A549 (cell line): ENCODE measurements at regions not wholly inside any gene's neighbourhood (a gene's known extent, or its start where the extent isn't known, plus 50 kb on each side); places are given as distances from the start of the nearest gene placed in this dataset.
"Not testable (repeated sequence)": the region's sequence is repeated elsewhere in the genome, so short reads cannot be mapped to it uniquely, and the experiment has no call there.

ENCODE experiments used
- ATAC-seq, 2 experiments: fragments of 200-7000 bp in 1 of 2; fragments of >200 bp in 1 of 2; cut with Nextera tagmentation in 1 of 2; cut with Tn5 transposase in 1 of 2; 3 replicates each; pipeline versions ENCODE4 v1.8.0 to v1.9.1; 2018 to 2020; ENCODE audit warnings: mild to moderate bottlenecking in 1 of 2, moderate library complexity in 1 of 2
- CTCF ChIA-PET: fragments of 300-600 bp; sonication (Branson Sonifier 250); formaldehyde crosslinking; extraction: SDS; loops from one replicate; lab custom pipeline; 2021; ENCODE audit warnings: antibody characterized with exemption, inconsistent platforms; lab: Yijun Ruan, JAX
- POLR2A ChIA-PET: fragments of 350-600 bp; formaldehyde crosslinking; extraction: SDS; loops from one replicate; lab custom pipeline; 2021; ENCODE audit warnings: antibody characterized with exemption, inconsistent platforms; lab: Yijun Ruan, JAX
- DNase-seq, 2 experiments: peaks; one replicate each; pipeline versions ENCODE4 v3.0.0 to v3.0.0-alpha.2; 2011 to 2016; ENCODE audit warnings: low read depth in 1 of 2, low spot score in 1 of 2
- FAIRE-seq: peaks from 2 replicates; lab custom pipeline; 2011; peaks lifted over from hg19 to GRCh38; lab: Jason Lieb, UNC
- H3K27ac ChIP-seq, 2 experiments: fragments of >200 bp; sonication (Bioruptor Twin); formaldehyde crosslinking; 3 replicates each; pipeline ENCODE4 v1.5.1; 2016 to 2017
- H3K4me1 ChIP-seq: fragments of >200 bp; sonication (Bioruptor Twin); formaldehyde crosslinking; 3 replicates; pipeline ENCODE4 v1.6.1; 2016
- H3K4me2 ChIP-seq: fragments of >200 bp; sonication (Bioruptor Twin); formaldehyde crosslinking; 3 replicates; pipeline ENCODE4 v1.6.1; 2016
- H3K4me3 ChIP-seq: fragments of >200 bp; sonication (Bioruptor Twin); formaldehyde crosslinking; 3 replicates; pipeline ENCODE4 v1.5.1; 2016
- H3K9me3 ChIP-seq: fragments of >200 bp; sonication (Bioruptor Twin); formaldehyde crosslinking; 3 replicates; pipeline ENCODE4 v1.6.1; 2016
- CBX8 ChIP-seq: fragments of 200-600 bp; sonication (generic); IDR thresholded peaks from 2 replicates; pipeline ENCODE4 v1.6.1; 2016
- EHF ChIP-seq: fragments of 250-450 bp; sonication (Bioruptor Pico); IDR thresholded peaks from 2 replicates; pipeline ENCODE4 v1.5.0; 2020; ENCODE audit warnings: mild to moderate bottlenecking
- ELK1 ChIP-seq: fragments of 150-350 bp; IDR thresholded peaks from 2 replicates; pipeline ENCODE4 v1.6.1; 2014; ENCODE audit warnings: low read depth, mild to moderate bottlenecking, low read length
- EP300 ChIP-seq, 2 experiments: fragments of >200 bp; sonication (Bioruptor Twin); formaldehyde crosslinking; IDR thresholded peaks; 2 replicates in 1 of 2; 3 replicates in 1 of 2; pipeline ENCODE4 v1.6.1; 2016 to 2017
- ESRRA ChIP-seq: fragments of 150-350 bp; IDR thresholded peaks from 2 replicates; pipeline ENCODE4 v1.6.1; 2014; ENCODE audit warnings: mild to moderate bottlenecking, low read length, borderline replicate concordance
- FOXS1 ChIP-seq: fragments of 250-450 bp; sonication (Bioruptor Pico); IDR thresholded peaks from 2 replicates; pipeline ENCODE4 v1.5.0; 2020; ENCODE audit warnings: mild to moderate bottlenecking, moderate library complexity
- HOXA7 ChIP-seq: fragments of 250-450 bp; sonication (Bioruptor Pico); IDR thresholded peaks from 2 replicates; pipeline ENCODE4 v1.5.0; 2020; ENCODE audit warnings: mild to moderate bottlenecking, moderate library complexity
- HOXB13 ChIP-seq: fragments of 250-450 bp; sonication (Bioruptor Pico); IDR thresholded peaks from 2 replicates; pipeline ENCODE4 v1.5.0; 2020; ENCODE audit warnings: low read depth, mild to moderate bottlenecking, moderate library complexity
- JUN ChIP-seq, 2 experiments: fragments of >200 bp; sonication (Bioruptor Twin); formaldehyde crosslinking; IDR thresholded peaks; 2 replicates in 1 of 2; 3 replicates in 1 of 2; pipeline ENCODE4 v1.6.1; 2016 to 2017
- JUNB ChIP-seq: fragments of >200 bp; sonication (Bioruptor Twin); formaldehyde crosslinking; IDR thresholded peaks from 2 replicates; pipeline ENCODE4 v1.6.1; 2016
- KDM5A ChIP-seq: fragments of 200-600 bp; sonication (generic); IDR thresholded peaks from 2 replicates; pipeline ENCODE4 v1.6.1; 2016; ENCODE audit warnings: antibody characterized with exemption, mild to moderate bottlenecking
- MAFK ChIP-seq: fragments of 450-650 bp; IDR thresholded peaks from 2 replicates; pipeline ENCODE4 v1.6.1; 2014; ENCODE audit not compliant: partially characterized antibody
- MAZ ChIP-seq: fragments of 150-350 bp; IDR thresholded peaks from 2 replicates; pipeline ENCODE4 v1.6.1; 2014; ENCODE audit warnings: antibody characterized with exemption, low read depth, low read length, borderline replicate concordance
- MYC ChIP-seq: IDR thresholded peaks from 2 replicates; pipeline ENCODE4 v1.6.1; 2012; ENCODE audit warnings: mild to moderate bottlenecking, inconsistent platforms, low read length, improper control_type of control experiment, borderline replicate concordance
- NFE2L2 ChIP-seq: fragments of 150-350 bp; conservative IDR thresholded peaks from 2 replicates; pipeline ENCODE4 v1.6.1; 2014; ENCODE audit warnings: low read length
- NPAS2 ChIP-seq: fragments of 250-450 bp; sonication (Bioruptor Pico); IDR thresholded peaks from 2 replicates; pipeline ENCODE4 v1.8.0; 2022; ENCODE audit warnings: mild to moderate bottlenecking, moderate library complexity, borderline replicate concordance
- NR3C1 ChIP-seq: fragments of >200 bp; sonication (Bioruptor Twin); formaldehyde crosslinking; IDR thresholded peaks from 3 replicates; pipeline ENCODE4 v1.6.1; 2017
- PHF8 ChIP-seq: fragments of 200-600 bp; sonication (generic); IDR thresholded peaks from 2 replicates; pipeline ENCODE4 v1.6.1; 2016; ENCODE audit warnings: low read depth, mild to moderate bottlenecking, antibody characterized with exemption, moderate library complexity, borderline replicate concordance
- RARB ChIP-seq: fragments of 250-450 bp; sonication (Bioruptor Pico); IDR thresholded peaks from 2 replicates; pipeline ENCODE4 v1.8.0; 2021; ENCODE audit warnings: mild to moderate bottlenecking, moderate library complexity
- RCOR1 ChIP-seq: fragments of 150-350 bp; IDR thresholded peaks from 2 replicates; pipeline ENCODE4 v1.6.1; 2014; ENCODE audit warnings: antibody characterized with exemption, low read length, low read depth
- RFX5 ChIP-seq: fragments of 450-650 bp; IDR thresholded peaks from 2 replicates; pipeline ENCODE4 v1.7.1; 2014; ENCODE audit warnings: antibody characterized with exemption, mild to moderate bottlenecking, moderate library complexity
- RNF2 ChIP-seq: fragments of 200-600 bp; sonication (generic); IDR thresholded peaks from 2 replicates; pipeline ENCODE4 v1.6.1; 2016; ENCODE audit warnings: low read depth, mild to moderate bottlenecking, antibody characterized with exemption, moderate library complexity, borderline replicate concordance
- ZNF302 ChIP-seq: fragments of 250-450 bp; sonication (Bioruptor Pico); IDR thresholded peaks from 2 replicates; pipeline ENCODE4 v1.9.0; 2021; ENCODE audit warnings: inconsistent platforms, mild to moderate bottlenecking, moderate library complexity
- ZSCAN20 ChIP-seq: fragments of 250-450 bp; sonication (Bioruptor Pico); IDR thresholded peaks from 2 replicates; pipeline ENCODE4 v1.8.0; 2022; ENCODE audit warnings: mild to moderate bottlenecking, moderate library complexity
- WGBS: methylation state at CpG from one replicate; pipeline ENCODE4 v1.1.6; 2017; ENCODE audit errors: missing lambda C conversion rate; 5-methylcytosine and 5-hydroxymethylcytosine counted together
- TF ChIP-seq, protein P1 (sequence below): fragments of 450-650 bp; IDR thresholded peaks from 2 replicates; pipeline ENCODE4 v1.6.1; 2014; ENCODE audit warnings: antibody characterized with exemption
- TF ChIP-seq, protein P2 (sequence below): IDR thresholded peaks from 2 replicates; pipeline ENCODE4 v1.6.1; 2012
- TF ChIP-seq, protein P3 (sequence below): fragments of 250-450 bp; sonication (Bioruptor Pico); IDR thresholded peaks from 2 replicates; pipeline ENCODE4 v1.5.0; 2021; ENCODE audit warnings: mild to moderate bottlenecking, moderate library complexity, borderline replicate concordance

DNA sequence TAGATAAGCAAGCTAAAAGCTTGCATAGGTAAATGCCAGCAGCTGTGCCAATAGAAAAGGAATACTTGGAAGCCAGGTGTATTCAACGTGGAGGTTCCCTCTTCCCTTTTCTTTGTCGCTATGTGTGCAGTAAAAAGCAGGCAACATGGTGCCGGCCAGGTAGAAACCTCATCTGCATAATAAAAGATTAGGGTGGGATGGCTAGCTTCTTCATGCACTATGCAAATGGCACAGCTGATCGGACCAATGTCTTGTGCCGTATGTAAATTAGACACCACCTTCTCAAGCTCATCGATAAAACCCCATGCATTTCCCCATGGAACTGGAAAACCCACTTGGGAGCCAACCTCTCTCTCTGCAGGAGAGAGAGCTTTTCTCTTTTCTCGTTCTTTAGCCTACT is 150.9 kb upstream of the FOXK1 start:
- no peak overlapping the region for H3K27ac ChIP-seq
- H3K9me3 ChIP-seq: no peaks in the 10 kb centered on the region; the same call in 2 of the 3 replicates
- WGBS: 34% methylated on average over 7 of the region's 7 CpGs
- POLR2A ChIA-PET: no interaction called here
- FAIRE-seq (no peak), ATAC-seq (no peak), DNase-seq (no peak)
- H3K4me1 ChIP-seq: no peaks in the 10 kb centered on the region
- no peak overlapping the region for H3K4me3 ChIP-seq
- TF ChIP-seq, protein P1, sequence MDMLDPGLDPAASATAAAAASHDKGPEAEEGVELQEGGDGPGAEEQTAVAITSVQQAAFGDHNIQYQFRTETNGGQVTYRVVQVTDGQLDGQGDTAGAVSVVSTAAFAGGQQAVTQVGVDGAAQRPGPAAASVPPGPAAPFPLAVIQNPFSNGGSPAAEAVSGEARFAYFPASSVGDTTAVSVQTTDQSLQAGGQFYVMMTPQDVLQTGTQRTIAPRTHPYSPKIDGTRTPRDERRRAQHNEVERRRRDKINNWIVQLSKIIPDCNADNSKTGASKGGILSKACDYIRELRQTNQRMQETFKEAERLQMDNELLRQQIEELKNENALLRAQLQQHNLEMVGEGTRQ: no peak
- TF ChIP-seq ESRRA (no peak), RFX5 (no peak)
- CTCF ChIA-PET: interaction anchor here (1.2 kb wide), 1 partner anchor 35 kb away, joined by 3 read pairs; no protein-coding TSS in a partner anchor
- H3K4me2 ChIP-seq: no peak overlapping the region

- H3K4me1 ChIP-seq, H3K4me3 ChIP-seq, POLR2A ChIA-PET, DNase-seq, H3K27ac ChIP-seq, H3K4me2 ChIP-seq, ATAC-seq, CTCF ChIA-PET, H3K9me3 ChIP-seq, FAIRE-seq: not testable (repeated sequence)
- 27% methylated on average over 12 of the region's 12 CpGs for WGBS
Measured at GRCh38 chr7:4533339-4533738, 148.8 kb upstream of the FOXK1 start.

- no peak for FAIRE-seq
- POLR2A ChIA-PET: interaction anchor here (0.5 kb wide), 1 partner anchor 1754 kb away, joined by 5 read pairs; no protein-coding TSS in a partner anchor
- no peak for TF ChIP-seq JUNB
- no peak for TF ChIP-seq PHF8
- TF ChIP-seq, protein P2, sequence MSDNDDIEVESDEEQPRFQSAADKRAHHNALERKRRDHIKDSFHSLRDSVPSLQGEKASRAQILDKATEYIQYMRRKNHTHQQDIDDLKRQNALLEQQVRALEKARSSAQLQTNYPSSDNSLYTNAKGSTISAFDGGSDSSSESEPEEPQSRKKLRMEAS: no peak
- TF ChIP-seq ZSCAN20 (CRISPR knock-in tag): no peak
- no peak for TF ChIP-seq KDM5A
- TF ChIP-seq CBX8: no peak
- TF ChIP-seq FOXS1 (CRISPR knock-in tag): no peak
- no peak for TF ChIP-seq RNF2
- TF ChIP-seq, all 56 proteins: peak for 0
- WGBS: 0% methylated on average over 1 of the region's 1 CpG
- H3K9me3 ChIP-seq: peaks cover 28% of the 10 kb centered on the region
- ATAC-seq (no peak), DNase-seq (no peak)
- no peak overlapping the region for H3K4me3 ChIP-seq
- no peak overlapping the region for H3K27ac ChIP-seq
- H3K4me2 ChIP-seq: no peak overlapping the region
- CTCF ChIA-PET: interaction anchor here (1.1 kb wide), 1 partner anchor 8 kb away, joined by 3 read pairs; no protein-coding TSS in a partner anchor
- no peaks in the 10 kb centered on the region for H3K4me1 ChIP-seq
Measured at GRCh38 chr7:4549681-4550080, 132.4 kb upstream of the FOXK1 start.

GRCh38 chr7:4550117-4550516 is 132.0 kb upstream of the FOXK1 start:
- 0% methylated on average over 1 of the region's 1 CpG for WGBS
- ChIA-PET CTCF (no interaction called here), POLR2A (no interaction called here)
- FAIRE-seq (no peak), DNase-seq (no peak), ATAC-seq (no peak)
- TF ChIP-seq NFE2L2 (no peak), ZNF302 (CRISPR knock-in tag) (no peak), RCOR1 (no peak), MAFK (no peak), HOXB13 (no peak), HOXA7 (no peak), RARB (no peak), EHF (no peak), KDM5A (no peak), RFX5 (no peak), EP300 (IDR thresholded peaks at IDR 0.05) (no peak), CBX8 (no peak), MYC (no peak), MAZ (no peak), NR3C1 (no peak), ELK1 (no peak), JUN (IDR thresholded peaks at IDR 0.05) (no peak), NPAS2 (no peak)
- TF ChIP-seq, protein P3, sequence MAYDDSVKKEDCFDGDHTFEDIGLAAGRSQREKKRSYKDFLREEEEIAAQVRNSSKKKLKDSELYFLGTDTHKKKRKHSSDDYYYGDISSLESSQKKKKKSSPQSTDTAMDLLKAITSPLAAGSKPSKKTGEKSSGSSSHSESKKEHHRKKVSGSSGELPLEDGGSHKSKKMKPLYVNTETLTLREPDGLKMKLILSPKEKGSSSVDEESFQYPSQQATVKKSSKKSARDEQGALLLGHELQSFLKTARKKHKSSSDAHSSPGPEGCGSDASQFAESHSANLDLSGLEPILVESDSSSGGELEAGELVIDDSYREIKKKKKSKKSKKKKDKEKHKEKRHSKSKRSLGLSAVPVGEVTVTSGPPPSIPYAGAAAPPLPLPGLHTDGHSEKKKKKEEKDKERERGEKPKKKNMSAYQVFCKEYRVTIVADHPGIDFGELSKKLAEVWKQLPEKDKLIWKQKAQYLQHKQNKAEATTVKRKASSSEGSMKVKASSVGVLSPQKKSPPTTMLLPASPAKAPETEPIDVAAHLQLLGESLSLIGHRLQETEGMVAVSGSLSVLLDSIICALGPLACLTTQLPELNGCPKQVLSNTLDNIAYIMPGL: no peak
- Histone ChIP-seq H3K9me3 (peaks cover 32% of the 10 kb centered on the region), H3K27ac (no peak overlapping the region), H3K4me1 (no peaks in the 10 kb centered on the region), H3K4me3 (no peak overlapping the region), H3K4me2 (no peak overlapping the region)
